ENCODE measurements at regions not wholly inside any gene's neighbourhood (a gene's known extent, or its start where the extent isn't known, plus 50 kb on each side); places are given as distances from the start of the nearest gene placed in this dataset.

GRCh38 chr16:85435700-85436099 is 177.4 kb upstream of the GSE1 start:
- no peaks in the 10 kb centered on the region for H3K36me3 ChIP-seq (ENCODE audit: control insufficient read depth, insufficient read depth, low read length)
- no peaks in the 10 kb centered on the region for H3K36me3 Mint-ChIP-seq
- no peaks in the 10 kb centered on the region for H3K4me1 ChIP-seq (ENCODE audit: control insufficient read depth, insufficient read depth, low read length, poor library complexity, severe bottlenecking)
- H3K27me3 ChIP-seq (ENCODE audit: control insufficient read depth, insufficient read depth, low read length): no peaks in the 10 kb centered on the region
- H3K4me3 ChIP-seq (ENCODE audit: low read depth, low read length): no peak overlapping the region
- ATAC-seq (ENCODE audit: low read depth in 2 of 2): no peak
- H3K27me3 Mint-ChIP-seq: peaks cover 6% of the 10 kb centered on the region
- H3K27ac Mint-ChIP-seq: no peak overlapping the region
- H3K9me3 Mint-ChIP-seq: no peaks in the 10 kb centered on the region
- no peak overlapping the region for H3K27ac ChIP-seq (ENCODE audit: insufficient read depth, low read length, poor library complexity, severe bottlenecking)
- no peaks in the 10 kb centered on the region for H3K4me1 Mint-ChIP-seq
- no peaks in the 10 kb centered on the region for H3K9me3 ChIP-seq (ENCODE audit: control insufficient read depth in 2 of 2, low read length in 2 of 2)
- DNase-seq: no peak
- H3K4me3 Mint-ChIP-seq: no peak overlapping the region

DNA sequence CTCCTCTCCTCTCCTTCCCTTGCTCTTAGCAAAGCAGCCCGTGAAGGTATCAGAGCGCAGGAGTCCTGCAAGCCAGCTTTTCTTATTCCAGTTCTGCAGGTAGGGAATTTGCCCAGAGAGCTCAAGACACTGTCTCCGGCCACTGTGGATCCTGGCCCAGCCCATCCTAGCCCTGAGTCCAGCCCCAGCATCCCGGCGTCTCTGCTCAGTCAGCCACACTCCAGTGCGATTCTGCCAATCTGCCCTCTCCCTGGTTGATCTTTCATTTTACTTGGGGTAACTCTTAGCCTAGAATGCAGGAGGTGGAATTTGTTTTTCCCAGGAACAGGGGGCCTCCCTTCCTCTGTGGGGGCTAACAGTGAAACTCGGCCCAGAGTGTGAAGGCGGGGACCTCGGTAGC is 176.9 kb upstream of the GSE1 start:
- Mint-ChIP-seq H3K4me1 (no peaks in the 10 kb centered on the region), H3K27me3 (peaks cover 6% of the 10 kb centered on the region), H3K27ac (no peak overlapping the region), H3K9me3 (no peaks in the 10 kb centered on the region), H3K36me3 (no peaks in the 10 kb centered on the region), H3K4me3 (no peak overlapping the region)
- no peak for ATAC-seq (ENCODE audit: low read depth in 2 of 2)
- no peak overlapping the region for H3K4me3 ChIP-seq (ENCODE audit: low read depth, low read length)
- H3K4me1 ChIP-seq (ENCODE audit: control insufficient read depth, insufficient read depth, low read length, poor library complexity, severe bottlenecking): no peaks in the 10 kb centered on the region
- no peaks in the 10 kb centered on the region for H3K9me3 ChIP-seq (ENCODE audit: control insufficient read depth in 2 of 2, low read length in 2 of 2)
- DNase-seq: no peak
- H3K36me3 ChIP-seq (ENCODE audit: control insufficient read depth, insufficient read depth, low read length): no peaks in the 10 kb centered on the region
- H3K27ac ChIP-seq (ENCODE audit: insufficient read depth, low read length, poor library complexity, severe bottlenecking): no peak overlapping the region
- H3K27me3 ChIP-seq (ENCODE audit: control insufficient read depth, insufficient read depth, low read length): no peaks in the 10 kb centered on the region

DNA sequence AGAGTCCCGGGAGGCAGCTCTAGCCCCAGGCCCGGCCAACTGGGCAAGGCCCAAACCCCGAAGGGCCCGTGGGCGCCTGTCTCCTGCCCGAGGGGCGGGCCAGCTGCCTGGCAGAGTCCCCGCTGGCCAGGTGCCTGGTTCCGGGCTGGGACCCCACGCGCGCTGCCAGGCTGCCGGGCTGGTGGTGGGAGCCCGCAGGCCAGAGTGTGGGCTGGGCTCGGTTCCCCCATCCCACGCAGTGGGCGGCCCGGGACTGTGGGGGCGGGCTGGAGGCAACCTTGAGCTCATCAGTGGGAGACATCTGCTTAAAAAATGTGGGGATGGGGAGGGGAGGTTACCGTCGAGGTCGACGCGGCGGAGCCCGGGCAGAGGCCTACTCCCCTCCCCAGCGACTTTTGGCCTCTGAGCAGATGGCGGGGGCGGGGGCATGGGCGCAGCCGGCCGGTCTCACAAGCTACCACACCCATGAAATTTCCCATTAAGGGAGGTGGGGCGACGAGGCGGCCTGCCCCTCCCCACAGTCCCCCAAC is 176.4 kb upstream of the GSE1 start:
- no peak for DNase-seq
- no peak overlapping the region for H3K27ac Mint-ChIP-seq
- H3K9me3 ChIP-seq (ENCODE audit: control insufficient read depth in 2 of 2, low read length in 2 of 2): no peaks in the 10 kb centered on the region
- no peaks in the 10 kb centered on the region for H3K27me3 ChIP-seq (ENCODE audit: control insufficient read depth, insufficient read depth, low read length)
- no peak overlapping the region for H3K4me3 Mint-ChIP-seq
- no peak for ATAC-seq (ENCODE audit: low read depth in 2 of 2)
- H3K36me3 ChIP-seq (ENCODE audit: control insufficient read depth, insufficient read depth, low read length): no peaks in the 10 kb centered on the region
- H3K4me1 Mint-ChIP-seq: no peaks in the 10 kb centered on the region
- H3K27ac ChIP-seq (ENCODE audit: insufficient read depth, low read length, poor library complexity, severe bottlenecking): no peak overlapping the region
- H3K4me3 ChIP-seq (ENCODE audit: low read depth, low read length): no peak overlapping the region
- H3K4me1 ChIP-seq (ENCODE audit: control insufficient read depth, insufficient read depth, low read length, poor library complexity, severe bottlenecking): no peaks in the 10 kb centered on the region
- H3K27me3 Mint-ChIP-seq: peaks cover 6% of the 10 kb centered on the region
- H3K36me3 Mint-ChIP-seq: no peaks in the 10 kb centered on the region
- no peaks in the 10 kb centered on the region for H3K9me3 Mint-ChIP-seq

- Histone ChIP-seq H3K27me3 (ENCODE audit: control insufficient read depth, insufficient read depth, low read length) (no peaks in the 10 kb centered on the region), H3K27ac (ENCODE audit: insufficient read depth, low read length, poor library complexity, severe bottlenecking) (no peak overlapping the region), H3K36me3 (ENCODE audit: control insufficient read depth, insufficient read depth, low read length) (no peaks in the 10 kb centered on the region), H3K9me3 (ENCODE audit: control insufficient read depth in 2 of 2, low read length in 2 of 2) (no peaks in the 10 kb centered on the region), H3K4me1 (ENCODE audit: control insufficient read depth, insufficient read depth, low read length, poor library complexity, severe bottlenecking) (no peaks in the 10 kb centered on the region), H3K4me3 (ENCODE audit: low read depth, low read length) (no peak overlapping the region)
- H3K27ac Mint-ChIP-seq: peak overlapping the region in 1 of 3 donors; percentile 20
- no peak overlapping the region for H3K4me3 Mint-ChIP-seq
- peaks cover 6% of the 10 kb centered on the region for H3K27me3 Mint-ChIP-seq
- H3K36me3 Mint-ChIP-seq: no peaks in the 10 kb centered on the region
- no peak for ATAC-seq (ENCODE audit: low read depth in 2 of 2)
- no peak for DNase-seq
- no peaks in the 10 kb centered on the region for H3K4me1 Mint-ChIP-seq
- H3K9me3 Mint-ChIP-seq: peaks cover 0 to 3% (median 0%) of the 10 kb centered on the region in 7 donors
Observed at GRCh38 chr16:85437166-85438052, 175.7 kb upstream of the GSE1 start.

- Histone ChIP-seq H3K9me3 (ENCODE audit: control insufficient read depth in 2 of 2, low read length in 2 of 2) (no peaks in the 10 kb centered on the region), H3K27me3 (ENCODE audit: control insufficient read depth, insufficient read depth, low read length) (no peaks in the 10 kb centered on the region), H3K27ac (ENCODE audit: insufficient read depth, low read length, poor library complexity, severe bottlenecking) (no peak overlapping the region), H3K36me3 (ENCODE audit: control insufficient read depth, insufficient read depth, low read length) (no peaks in the 10 kb centered on the region), H3K4me1 (ENCODE audit: control insufficient read depth, insufficient read depth, low read length, poor library complexity, severe bottlenecking) (no peaks in the 10 kb centered on the region), H3K4me3 (ENCODE audit: low read depth, low read length) (no peak overlapping the region)
- no peak overlapping the region for H3K27ac Mint-ChIP-seq
- H3K27me3 Mint-ChIP-seq: no peaks in the 10 kb centered on the region
- DNase-seq (no peak), ATAC-seq (ENCODE audit: low read depth in 2 of 2) (no peak)
- no peaks in the 10 kb centered on the region for H3K36me3 Mint-ChIP-seq
- no peaks in the 10 kb centered on the region for H3K4me1 Mint-ChIP-seq
- H3K4me3 Mint-ChIP-seq: no peak overlapping the region
- peaks cover 0 to 3% (median 0%) of the 10 kb centered on the region in 7 donors for H3K9me3 Mint-ChIP-seq
Observed at GRCh38 chr16:85438981-85439685, 174.0 kb upstream of the GSE1 start.

DNA sequence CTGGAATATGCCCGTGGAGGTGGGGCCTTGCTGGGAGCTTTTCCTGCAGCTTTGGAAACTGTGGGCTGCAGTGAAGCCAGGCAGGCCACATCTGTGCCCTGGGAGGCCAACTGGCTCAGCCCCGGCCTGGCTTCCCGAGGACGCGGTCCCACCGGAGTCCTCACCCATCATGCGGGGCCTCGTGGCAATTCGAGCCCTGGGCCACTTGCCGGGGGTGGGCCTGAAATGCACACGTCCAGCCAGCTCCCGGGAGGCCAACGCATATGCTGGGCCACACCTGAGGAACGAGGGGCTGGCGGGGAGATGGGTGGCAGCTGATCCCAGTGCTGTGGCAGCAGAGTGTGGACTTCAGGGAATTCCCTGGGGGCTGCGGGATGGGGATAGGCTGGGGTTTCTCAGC is 172.4 kb upstream of the GSE1 start:
- Mint-ChIP-seq H3K4me3 (no peak overlapping the region), H3K36me3 (no peaks in the 10 kb centered on the region), H3K27me3 (no peaks in the 10 kb centered on the region), H3K4me1 (peaks cover 0 to 5% (median 0%) of the 10 kb centered on the region in 4 donors), H3K27ac (no peak overlapping the region), H3K9me3 (peaks cover 0 to 3% (median 0%) of the 10 kb centered on the region in 7 donors)
- DNase-seq (no peak), ATAC-seq (ENCODE audit: low read depth in 2 of 2) (no peak)
- H3K36me3 ChIP-seq (ENCODE audit: control insufficient read depth, insufficient read depth, low read length): no peaks in the 10 kb centered on the region
- no peaks in the 10 kb centered on the region for H3K9me3 ChIP-seq (ENCODE audit: control insufficient read depth in 2 of 2, low read length in 2 of 2)
- H3K4me1 ChIP-seq (ENCODE audit: control insufficient read depth, insufficient read depth, low read length, poor library complexity, severe bottlenecking): no peaks in the 10 kb centered on the region
- H3K27ac ChIP-seq (ENCODE audit: insufficient read depth, low read length, poor library complexity, severe bottlenecking): no peak overlapping the region
- H3K4me3 ChIP-seq (ENCODE audit: low read depth, low read length): no peak overlapping the region
- no peaks in the 10 kb centered on the region for H3K27me3 ChIP-seq (ENCODE audit: control insufficient read depth, insufficient read depth, low read length)

DNA sequence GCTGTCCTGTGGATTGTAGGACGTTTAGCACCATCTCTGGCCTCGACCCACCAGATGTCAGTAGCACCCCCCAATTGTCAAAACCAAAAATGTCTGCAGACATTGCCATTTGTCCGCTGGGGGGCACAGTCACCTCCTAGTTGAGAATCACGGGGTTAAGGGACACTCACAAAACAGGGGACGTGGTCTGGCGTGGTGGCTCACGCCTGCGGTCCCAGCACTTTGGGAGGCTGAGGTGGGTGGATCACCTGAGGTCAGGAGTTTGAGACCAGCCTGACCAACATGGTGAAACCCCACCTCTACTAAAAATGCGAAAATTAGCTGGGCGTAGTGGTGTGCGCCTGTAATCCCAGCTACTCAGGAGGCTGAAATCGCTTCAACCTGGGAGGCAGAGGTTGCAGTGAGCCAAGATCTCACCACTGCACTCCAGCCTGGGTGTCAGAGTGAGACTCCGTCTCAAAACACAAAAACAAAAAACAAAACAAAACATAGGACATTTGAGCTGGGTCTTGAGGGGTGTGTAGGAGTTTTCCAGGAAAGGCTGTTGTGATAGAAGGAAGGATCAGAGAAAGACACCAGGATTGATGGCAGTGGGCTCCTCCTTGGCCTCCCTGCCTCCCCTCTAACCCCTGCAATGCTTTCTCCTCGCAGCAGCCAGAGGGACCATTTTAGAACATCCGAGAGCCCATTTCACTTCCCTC is 171.8 kb upstream of the GSE1 start:
- H3K27ac ChIP-seq (ENCODE audit: insufficient read depth, low read length, poor library complexity, severe bottlenecking): no peak overlapping the region
- H3K4me3 ChIP-seq (ENCODE audit: low read depth, low read length): no peak overlapping the region
- ATAC-seq (ENCODE audit: low read depth in 2 of 2) (no peak), DNase-seq (no peak)
- H3K27me3 Mint-ChIP-seq: no peaks in the 10 kb centered on the region
- H3K4me1 Mint-ChIP-seq: peaks cover 0 to 8% (median 0%) of the 10 kb centered on the region in 4 donors
- H3K36me3 ChIP-seq (ENCODE audit: control insufficient read depth, insufficient read depth, low read length): no peaks in the 10 kb centered on the region
- no peak overlapping the region for H3K4me3 Mint-ChIP-seq
- no peaks in the 10 kb centered on the region for H3K9me3 ChIP-seq (ENCODE audit: control insufficient read depth in 2 of 2, low read length in 2 of 2)
- no peaks in the 10 kb centered on the region for H3K27me3 ChIP-seq (ENCODE audit: control insufficient read depth, insufficient read depth, low read length)
- H3K27ac Mint-ChIP-seq: no peak overlapping the region
- no peaks in the 10 kb centered on the region for H3K4me1 ChIP-seq (ENCODE audit: control insufficient read depth, insufficient read depth, low read length, poor library complexity, severe bottlenecking)
- no peaks in the 10 kb centered on the region for H3K36me3 Mint-ChIP-seq
- H3K9me3 Mint-ChIP-seq: peaks cover 0 to 3% (median 0%) of the 10 kb centered on the region in 7 donors

Data from CD4-positive, CD25-positive, alpha-beta regulatory T cell (primary cell).